ENCODE measurements at regions not wholly inside any gene's neighbourhood (a gene's known extent, or its start where the extent isn't known, plus 50 kb on each side); places are given as distances from the start of the nearest gene placed in this dataset.

DNA sequence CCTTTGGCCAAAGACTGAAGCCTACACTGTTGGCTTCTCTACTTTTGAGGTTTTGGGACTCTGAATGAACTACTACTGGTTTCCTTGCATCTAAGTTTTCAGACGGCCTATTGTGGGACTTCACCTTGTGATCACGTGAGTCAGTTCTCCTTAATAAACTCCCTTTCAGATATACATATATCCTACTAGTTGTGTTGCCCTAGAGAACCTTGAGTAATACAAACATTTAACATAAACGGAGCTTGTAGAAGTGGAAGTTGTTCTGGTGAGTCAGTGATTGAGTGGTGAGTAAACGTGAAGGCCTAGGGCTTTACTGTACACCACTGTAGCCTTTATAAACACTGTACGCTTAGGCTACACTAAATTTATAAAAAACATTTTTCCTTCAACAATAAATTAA, 107.2 kb upstream of the CDH2 start:
- TF ChIP-seq, protein P1, sequence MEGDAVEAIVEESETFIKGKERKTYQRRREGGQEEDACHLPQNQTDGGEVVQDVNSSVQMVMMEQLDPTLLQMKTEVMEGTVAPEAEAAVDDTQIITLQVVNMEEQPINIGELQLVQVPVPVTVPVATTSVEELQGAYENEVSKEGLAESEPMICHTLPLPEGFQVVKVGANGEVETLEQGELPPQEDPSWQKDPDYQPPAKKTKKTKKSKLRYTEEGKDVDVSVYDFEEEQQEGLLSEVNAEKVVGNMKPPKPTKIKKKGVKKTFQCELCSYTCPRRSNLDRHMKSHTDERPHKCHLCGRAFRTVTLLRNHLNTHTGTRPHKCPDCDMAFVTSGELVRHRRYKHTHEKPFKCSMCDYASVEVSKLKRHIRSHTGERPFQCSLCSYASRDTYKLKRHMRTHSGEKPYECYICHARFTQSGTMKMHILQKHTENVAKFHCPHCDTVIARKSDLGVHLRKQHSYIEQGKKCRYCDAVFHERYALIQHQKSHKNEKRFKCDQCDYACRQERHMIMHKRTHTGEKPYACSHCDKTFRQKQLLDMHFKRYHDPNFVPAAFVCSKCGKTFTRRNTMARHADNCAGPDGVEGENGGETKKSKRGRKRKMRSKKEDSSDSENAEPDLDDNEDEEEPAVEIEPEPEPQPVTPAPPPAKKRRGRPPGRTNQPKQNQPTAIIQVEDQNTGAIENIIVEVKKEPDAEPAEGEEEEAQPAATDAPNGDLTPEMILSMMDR (IDR thresholded peaks at IDR 0.05) = no peak
- TF ChIP-seq POLR2A (IDR thresholded peaks at IDR 0.05) = no peak
- no peak overlapping the region for H3K27ac ChIP-seq
- H3K4me1 ChIP-seq = no peaks in the 10 kb centered on the region
- DNase-seq = no peak
- H3K9me3 ChIP-seq = no peaks in the 10 kb centered on the region
- intact Hi-C loops (cut with DNase I; ENCODE audit: low total_unique reads) = no loop called here
- no peaks in the 10 kb centered on the region for H3K27me3 ChIP-seq
- no peaks in the 10 kb centered on the region for H3K36me3 ChIP-seq
- H3K4me3 ChIP-seq = no peak overlapping the region

DNA sequence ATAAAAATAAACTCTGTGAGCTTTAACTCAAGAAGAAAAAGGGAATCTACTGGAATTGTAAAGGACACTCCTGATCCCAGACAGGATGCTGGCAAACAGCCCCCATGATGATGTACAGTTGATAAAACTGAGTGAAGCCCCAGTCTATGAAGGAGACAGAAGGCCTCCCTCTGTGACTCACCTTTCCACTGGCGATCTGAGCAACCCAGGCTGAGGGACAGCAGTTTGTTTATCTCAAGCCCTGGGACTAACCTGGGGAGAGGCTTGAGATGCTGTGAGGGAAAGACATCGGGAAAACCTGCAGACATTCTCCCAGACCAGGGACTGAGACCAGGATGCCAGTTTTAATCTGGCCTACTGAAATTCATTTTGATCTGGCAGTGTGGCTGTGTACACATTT, 104.5 kb upstream of the CDH2 start:
- Histone ChIP-seq H3K4me3 (no peak overlapping the region), H3K27ac (no peak overlapping the region), H3K4me1 (no peaks in the 10 kb centered on the region), H3K36me3 (no peaks in the 10 kb centered on the region), H3K27me3 (no peaks in the 10 kb centered on the region), H3K9me3 (no peaks in the 10 kb centered on the region)
- intact Hi-C loops (cut with DNase I; ENCODE audit: low total_unique reads) = no loop called here
- TF ChIP-seq, protein P1 (IDR thresholded peaks at IDR 0.05) = no peak
- no peak for TF ChIP-seq POLR2A (IDR thresholded peaks at IDR 0.05)
- DNase-seq = no peak

DNA sequence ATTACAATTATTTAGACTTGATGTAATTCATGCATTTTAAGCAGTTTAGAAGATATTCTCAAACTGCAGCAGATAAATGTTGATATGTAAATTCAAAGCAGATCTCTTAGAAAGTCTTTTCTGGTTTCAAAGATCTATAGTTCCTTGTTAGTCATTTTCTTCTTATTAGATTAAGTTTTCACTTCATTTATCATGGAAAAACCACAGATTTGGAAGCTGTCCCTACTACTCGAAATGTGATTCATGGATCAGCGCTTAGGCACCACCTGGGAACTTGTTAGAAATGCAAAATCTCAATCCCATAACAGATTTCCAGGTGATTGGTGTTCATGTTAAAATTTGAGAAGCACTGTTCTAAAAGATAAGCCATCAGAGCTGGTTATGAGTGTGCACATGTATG, 92.8 kb upstream of the CDH2 start:
- TF ChIP-seq, protein P1 (IDR thresholded peaks at IDR 0.05) = no peak
- TF ChIP-seq POLR2A (IDR thresholded peaks at IDR 0.05) = no peak
- no peaks in the 10 kb centered on the region for H3K36me3 ChIP-seq
- H3K9me3 ChIP-seq = no peaks in the 10 kb centered on the region
- H3K27me3 ChIP-seq = no peaks in the 10 kb centered on the region
- intact Hi-C loops (cut with DNase I; ENCODE audit: low total_unique reads) = no loop called here
- no peak overlapping the region for H3K4me3 ChIP-seq
- no peak overlapping the region for H3K27ac ChIP-seq
- no peaks in the 10 kb centered on the region for H3K4me1 ChIP-seq
- DNase-seq = no peak

DNA sequence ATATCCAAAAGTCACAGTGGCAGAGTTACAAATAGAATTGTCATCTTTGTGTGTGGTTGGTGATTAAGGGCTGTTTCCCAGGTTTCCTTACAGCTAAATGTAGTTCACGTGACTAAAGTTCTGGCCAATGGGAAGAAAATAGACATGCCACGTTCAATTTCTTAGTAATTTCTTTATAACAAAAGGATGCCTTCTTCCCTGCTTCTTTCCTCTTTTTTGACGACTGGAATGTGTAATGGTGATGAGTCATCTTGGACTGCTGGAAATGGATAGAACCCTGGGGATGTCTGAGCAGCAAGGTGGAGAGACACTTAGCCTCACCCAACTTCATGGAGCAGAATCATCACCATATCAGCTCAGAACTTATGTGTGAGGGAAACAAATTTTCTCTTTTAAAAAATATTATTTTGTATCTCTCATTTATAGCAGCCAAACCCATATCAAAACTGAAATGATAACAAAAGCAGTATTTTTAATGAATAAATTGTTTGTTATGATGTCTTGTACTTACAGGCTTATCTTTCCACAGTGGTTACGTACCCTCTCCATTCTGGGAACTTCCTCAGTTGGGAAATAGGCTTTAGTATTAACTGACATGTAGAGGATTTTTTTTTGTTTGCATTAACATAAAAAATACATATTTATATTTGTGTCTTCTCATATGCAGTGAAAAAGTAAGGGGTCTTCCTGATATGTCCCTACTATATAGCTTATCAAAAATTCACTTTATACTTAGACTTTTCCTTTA, 91.1 kb upstream of the CDH2 start:
- H3K27ac ChIP-seq = no peak overlapping the region

DNA sequence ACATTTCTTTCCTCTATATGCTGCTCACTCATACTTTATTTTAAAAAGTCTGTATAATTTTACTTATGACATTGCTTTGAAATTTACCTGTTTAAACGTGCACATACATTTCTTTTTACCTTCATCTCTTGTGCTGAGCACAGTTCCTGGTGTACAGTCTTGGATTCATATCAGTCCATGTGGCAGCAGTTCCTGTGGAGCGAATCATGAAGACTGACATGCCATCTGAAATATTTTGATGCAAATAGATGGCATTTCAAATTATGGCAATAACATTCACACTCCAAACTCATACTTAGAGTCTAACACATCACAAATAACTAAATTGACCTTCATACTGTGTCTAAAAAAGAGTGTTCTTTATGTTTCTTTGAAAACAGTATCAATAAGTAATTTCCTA, 90.3 kb upstream of the CDH2 start:
- Histone ChIP-seq H3K27me3 (no peaks in the 10 kb centered on the region), H3K4me3 (no peak overlapping the region), H3K27ac (no peak overlapping the region), H3K9me3 (no peaks in the 10 kb centered on the region), H3K36me3 (no peaks in the 10 kb centered on the region), H3K4me1 (no peaks in the 10 kb centered on the region)
- no peak for DNase-seq
- no peak for TF ChIP-seq POLR2A (IDR thresholded peaks at IDR 0.05)
- TF ChIP-seq, protein P1 (IDR thresholded peaks at IDR 0.05) = no peak
- intact Hi-C loops (cut with DNase I; ENCODE audit: low total_unique reads) = no loop called here

More for the DNA sequence above, 91.1 kb upstream of the CDH2 start:
- Histone ChIP-seq H3K4me1 (no peaks in the 10 kb centered on the region), H3K9me3 (no peaks in the 10 kb centered on the region), H3K36me3 (no peaks in the 10 kb centered on the region), H3K4me3 (no peak overlapping the region), H3K27me3 (no peaks in the 10 kb centered on the region)
- no peak for DNase-seq
- intact Hi-C loops (cut with DNase I; ENCODE audit: low total_unique reads) = no loop called here
- TF ChIP-seq, protein P1 (IDR thresholded peaks at IDR 0.05) = no peak
- no peak for TF ChIP-seq POLR2A (IDR thresholded peaks at IDR 0.05)

Measured in uterus (tissue), 3 donors.